CD4-positive, alpha-beta T cell (primary cell): ENCODE measurements at regions not wholly inside any gene's neighbourhood (a gene's known extent, or its start where the extent isn't known, plus 50 kb on each side); places are given as distances from the start of the nearest gene placed in this dataset.

Experiments
- ATAC-seq: fragments of 200-7000 bp; cut with Tn5 transposase; one replicate; pipeline ENCODE4 v1.10.0; 2022; ENCODE audit warnings: mild to moderate bottlenecking; ENCODE audit not compliant: poor library complexity
- CTCF ChIA-PET: fragments of 350-600 bp; sonication (Branson Sonifier 250); formaldehyde crosslinking; loops from one replicate; lab custom pipeline; 2021; ENCODE audit warnings: antibody characterized with exemption, inconsistent platforms; lab: Charles Lee
- POLR2A ChIA-PET: fragments of 350-600 bp; sonication (Branson Sonifier 250); formaldehyde crosslinking; loops from one replicate; lab custom pipeline; 2021; ENCODE audit warnings: antibody characterized with exemption, inconsistent platforms; lab: Charles Lee
- DNase-seq, 14 experiments: peaks; one replicate each; pipeline ENCODE4 v3.0.0-alpha.2; 2013 to 2020; ENCODE audit warnings: mixed read lengths in 2 of 14
- H3K27ac ChIP-seq, 2 donors: one replicate each; pipeline versions ENCODE4 v1.5.1 to v1.7.0; 2013; ENCODE audit warnings: low read length in 2 of 2, low read depth in 1 of 2, mild to moderate bottlenecking in 1 of 2
- H3K27me3 ChIP-seq, 2 experiments: 1 replicate in 1 of 2; 2 replicates in 1 of 2; pipeline versions ENCODE4 v1.6.1 to v1.7.0; 2013; ENCODE audit warnings: low read length in 2 of 2, control low read depth in 1 of 2, mild to moderate bottlenecking in 1 of 2, moderate library complexity in 1 of 2; ENCODE audit not compliant: insufficient read depth in 2 of 2, control insufficient read depth in 1 of 2
- H3K36me3 ChIP-seq: one replicate; pipeline ENCODE4 v1.6.1; 2013; ENCODE audit warnings: low read length, control low read depth; ENCODE audit not compliant: insufficient read depth
- H3K4me1 ChIP-seq: one replicate; pipeline ENCODE4 v1.6.1; 2013; ENCODE audit warnings: low read length, control low read depth; ENCODE audit not compliant: insufficient read depth
- H3K4me3 ChIP-seq: one replicate; pipeline ENCODE4 v1.5.1; 2013; ENCODE audit warnings: mild to moderate bottlenecking, low read length, moderate library complexity
- H3K9me3 ChIP-seq, 2 experiments: 1 replicate in 1 of 2; 2 replicates in 1 of 2; pipeline versions ENCODE4 v1.6.1 to v1.7.0; 2013; ENCODE audit warnings: low read length in 2 of 2, mild to moderate bottlenecking in 2 of 2, control low read depth in 1 of 2, moderate library complexity in 1 of 2; ENCODE audit not compliant: control insufficient read depth in 1 of 2, insufficient read depth in 1 of 2
- H3K27ac Mint-ChIP-seq: one replicate; pipeline ENCODE4 v1.8.0; 2020; ENCODE audit warnings: mixed read lengths
- H3K27me3 Mint-ChIP-seq: one replicate; pipeline ENCODE4 v1.8.0; 2021; ENCODE audit warnings: mixed read lengths
- H3K36me3 Mint-ChIP-seq: one replicate; pipeline ENCODE4 v1.8.0; 2021; ENCODE audit warnings: low read depth, mixed read lengths
- H3K4me1 Mint-ChIP-seq: one replicate; pipeline ENCODE4 v1.8.0; 2021; ENCODE audit warnings: low read depth, mixed read lengths
- H3K4me3 Mint-ChIP-seq: one replicate; pipeline ENCODE4 v1.8.0; 2020; ENCODE audit warnings: mild to moderate bottlenecking, mixed read lengths
- H3K9me3 Mint-ChIP-seq: one replicate; pipeline ENCODE4 v1.8.0; 2020; ENCODE audit warnings: mixed read lengths
- CTCF ChIP-seq: fragments of 200-600 bp; IDR thresholded peaks from one replicate; pipeline ENCODE4 v1.8.0; 2022; ENCODE audit warnings: antibody characterized with exemption, mild to moderate bottlenecking
- intact Hi-C, 2 experiments: fragments of 100-400 bp; cut with DNase I in 1 of 2; cut with micrococcal nuclease in 1 of 2; formaldehyde crosslinking; loops; one replicate each; pipeline versions ENCODE4 v1.15.1 to v1.9.0; 2023 to 2025; cut with DNase I, micrococcal nuclease

GRCh38 chr3:10759495-10759894 is 56.5 kb upstream of the SLC6A11 start:
- peaks cover 75% of the 10 kb centered on the region for H3K27me3 Mint-ChIP-seq
- intact Hi-C loops, result loop anchor here (5.0 to 10.0 kb wide), 3 partner anchors 295 to 893 kb away; no protein-coding TSS in a partner anchor

GRCh38 chr3:10760199-10760598 is 55.8 kb upstream of the SLC6A11 start:
- Mint-ChIP-seq H3K4me3 (no peak overlapping the region), H3K36me3 (no peaks in the 10 kb centered on the region), H3K4me1 (no peaks in the 10 kb centered on the region), H3K27ac (no peak overlapping the region), H3K9me3 (no peaks in the 10 kb centered on the region), H3K27me3 (peaks cover 68% of the 10 kb centered on the region)
- H3K27ac ChIP-seq, result no peak overlapping the region
- POLR2A ChIA-PET, result no interaction called here
- CTCF ChIA-PET, result no interaction called here
- intact Hi-C loops, result no loop called here
- peaks cover 0 to 7% of the 10 kb centered on the region in 2 experiments for H3K9me3 ChIP-seq
- ATAC-seq (no peak), DNase-seq (no peak)
- H3K36me3 ChIP-seq, result no peaks in the 10 kb centered on the region
- no peaks in the 10 kb centered on the region for H3K4me1 ChIP-seq
- H3K4me3 ChIP-seq, result no peak overlapping the region
- no peak for TF ChIP-seq CTCF
- peaks cover 0 to 14% of the 10 kb centered on the region in 2 experiments for H3K27me3 ChIP-seq

More at GRCh38 chr3:10759495-10759894, 56.5 kb upstream of the SLC6A11 start:
- POLR2A ChIA-PET, result no interaction called here
- Histone ChIP-seq H3K4me1 (no peaks in the 10 kb centered on the region), H3K9me3 (peaks cover 0 to 2% of the 10 kb centered on the region in 2 experiments), H3K27me3 (peaks cover 0 to 14% of the 10 kb centered on the region in 2 experiments), H3K27ac (no peak overlapping the region), H3K4me3 (no peak overlapping the region), H3K36me3 (no peaks in the 10 kb centered on the region)
- TF ChIP-seq CTCF, result no peak
- no peaks in the 10 kb centered on the region for H3K9me3 Mint-ChIP-seq
- H3K4me1 Mint-ChIP-seq, result no peaks in the 10 kb centered on the region
- no peak for ATAC-seq
- no peaks in the 10 kb centered on the region for H3K36me3 Mint-ChIP-seq
- no peak overlapping the region for H3K4me3 Mint-ChIP-seq
- no peak for DNase-seq
- no peak overlapping the region for H3K27ac Mint-ChIP-seq
- CTCF ChIA-PET, result no interaction called here

GRCh38 chr3:10761583-10761982 is 54.4 kb upstream of the SLC6A11 start:
- DNase-seq, result no peak
- H3K27me3 ChIP-seq, result peaks cover 2 to 14% of the 10 kb centered on the region in 2 experiments
- Mint-ChIP-seq H3K9me3 (no peaks in the 10 kb centered on the region), H3K27ac (no peak overlapping the region), H3K27me3 (peaks cover 71% of the 10 kb centered on the region), H3K4me1 (no peaks in the 10 kb centered on the region), H3K4me3 (no peak overlapping the region), H3K36me3 (no peaks in the 10 kb centered on the region)
- H3K36me3 ChIP-seq, result no peaks in the 10 kb centered on the region
- ChIA-PET CTCF (no interaction called here), POLR2A (no interaction called here)
- no peak overlapping the region for H3K27ac ChIP-seq
- ATAC-seq, result no peak
- H3K9me3 ChIP-seq, result peaks cover 0 to 7% of the 10 kb centered on the region in 2 experiments
- no peaks in the 10 kb centered on the region for H3K4me1 ChIP-seq
- H3K4me3 ChIP-seq, result no peak overlapping the region
- intact Hi-C loops, result no loop called here
- no peak for TF ChIP-seq CTCF
